GM12878 (cell line): ENCODE measurements at regions not wholly inside any gene's neighbourhood (a gene's known extent, or its start where the extent isn't known, plus 50 kb on each side); places are given as distances from the start of the nearest gene placed in this dataset.

Experiments
- ATAC-seq: fragments of 200-7000 bp; cut with Tn5 transposase; 3 replicates; pipeline ENCODE4 v1.9.1; 2020; ENCODE audit warnings: mild to moderate bottlenecking, moderate library complexity
- BruUV-seq: library from RNA; stranded (reverse); fragments of 400-500 nt; replicated peaks from 2 replicates; lab custom pipeline; 2021; lab: Mats Ljungman, UMichigan
- CTCF ChIA-PET: fragments of 300-600 bp; sonication (Branson Sonifier 250); formaldehyde crosslinking; extraction: SDS; loops from one replicate; lab custom pipeline; 2021; ENCODE audit warnings: inconsistent platforms; lab: Yijun Ruan, JAX
- POLR2A ChIA-PET: fragments of 350-600 bp; formaldehyde crosslinking; extraction: SDS; loops from one replicate; lab custom pipeline; 2021; ENCODE audit warnings: inconsistent platforms; lab: Charles Lee
- RAD21 ChIA-PET: fragments of 300-600 bp; sonication (Branson Sonifier 250); formaldehyde crosslinking; loops from one replicate; lab custom pipeline; 2023; ENCODE audit warnings: antibody characterized with exemption; ENCODE audit not compliant: unreplicated experiment; lab: Charles Lee
- SMC1A ChIA-PET: fragments of 300-600 bp; sonication (Branson Sonifier 250); formaldehyde crosslinking; loops from one replicate; lab custom pipeline; 2023; ENCODE audit not compliant: unreplicated experiment, uncharacterized antibody; lab: Charles Lee
- DNase-seq: peaks from one replicate; pipeline ENCODE4 v3.0.0-alpha.2; 2011; ENCODE audit warnings: low read depth, low spot score
- FAIRE-seq: peaks from 3 replicates; lab custom pipeline; 2011; peaks lifted over from hg19 to GRCh38; lab: Jason Lieb, UNC
- H2AFZ ChIP-seq: 2 replicates; pipeline ENCODE4 v1.6.0; 2011; ENCODE audit warnings: low read depth, low read length, control low read depth; ENCODE audit not compliant: control insufficient read depth
- H3K27ac ChIP-seq: 2 replicates; pipeline ENCODE4 v1.5.1; 2011; ENCODE audit warnings: control low read depth; ENCODE audit not compliant: control insufficient read depth, insufficient read depth
- H3K27me3 ChIP-seq, 2 experiments: replicated peaks in 1 of 2; 2 replicates each; pipeline versions ENCODE4 v1.6.0 to v1.6.1; 2011; ENCODE audit warnings: low read length in 1 of 2; ENCODE audit not compliant: control insufficient read depth in 2 of 2, insufficient read depth in 2 of 2
- H3K36me3 ChIP-seq, 2 experiments: 2 replicates each; pipeline ENCODE4 v1.5.1; 2011; ENCODE audit warnings: low read length in 1 of 2; ENCODE audit not compliant: control insufficient read depth in 2 of 2, insufficient read depth in 2 of 2
- H3K4me1 ChIP-seq: 2 replicates; pipeline ENCODE4 v1.6.1; 2011; ENCODE audit warnings: mild to moderate bottlenecking, low read length, moderate library complexity, mixed read lengths; ENCODE audit not compliant: control insufficient read depth, insufficient read depth
- H3K4me2 ChIP-seq: 2 replicates; pipeline ENCODE4 v1.6.0; 2011; ENCODE audit warnings: control low read depth; ENCODE audit not compliant: control insufficient read depth, insufficient read depth
- H3K4me3 ChIP-seq: fragments of 200-600 bp; sonication (generic); 2 replicates; pipeline ENCODE4 v1.5.1; 2016
- H3K79me2 ChIP-seq: 2 replicates; pipeline ENCODE4 v1.6.0; 2011; ENCODE audit warnings: low read length; ENCODE audit not compliant: control insufficient read depth, insufficient read depth
- H3K9ac ChIP-seq: 2 replicates; pipeline ENCODE4 v1.8.0; 2011; ENCODE audit warnings: low read length, control low read depth, mixed read lengths; ENCODE audit not compliant: control insufficient read depth, insufficient read depth
- H3K9me3 ChIP-seq: replicated peaks from 3 replicates; pipeline ENCODE4 v1.5.1; 2011; ENCODE audit warnings: mild to moderate bottlenecking, low read length; ENCODE audit not compliant: control insufficient read depth, insufficient read depth
- H4K20me1 ChIP-seq: 2 replicates; pipeline ENCODE4 v1.6.0; 2011; ENCODE audit not compliant: control insufficient read depth, insufficient read depth
- EGR1 ChIP-seq, 2 experiments: IDR thresholded peaks; 1 replicate in 1 of 2; 2 replicates in 1 of 2; pipeline ENCODE4 v1.6.1; 2011 to 2012; ENCODE audit warnings: low read depth in 2 of 2, low read length in 2 of 2, borderline replicate concordance in 1 of 2, mild to moderate bottlenecking in 1 of 2, moderate library complexity in 1 of 2
- RAD21 ChIP-seq: IDR thresholded peaks from 2 replicates; pipeline ENCODE4 v1.6.1; 2011; ENCODE audit warnings: mild to moderate bottlenecking, low read depth, low read length, moderate library complexity; ENCODE audit not compliant: insufficient read depth
- STAT1 ChIP-seq: fragments of 450-650 bp; conservative IDR thresholded peaks from 2 replicates; pipeline ENCODE4 v1.6.1; 2014; ENCODE audit warnings: antibody characterized with exemption, mild to moderate bottlenecking
- WGBS: methylation state at CpG from one replicate; pipeline ENCODE4 v1.1.6; 2016; ENCODE audit warnings: low lambda C conversion rate; ENCODE audit not compliant: insufficient replicate concordance, insufficient coverage; ENCODE audit errors: missing lambda C conversion rate; 5-methylcytosine and 5-hydroxymethylcytosine counted together
- in situ Hi-C: fragments of 300-500 bp; cut with MboI; formaldehyde crosslinking; loops from 9 replicates; pipeline ENCODE4 v1.14.3; 2018; ENCODE audit warnings: mixed read lengths
- intact Hi-C: fragments of 100-400 bp; cut with micrococcal nuclease; formaldehyde crosslinking; loops from one replicate; pipeline ENCODE4 v1.14.2; 2022; ENCODE audit not compliant: unreplicated experiment
- TF ChIP-seq, protein P1 (sequence below): fragments of 450-650 bp; formaldehyde crosslinking; IDR thresholded peaks from 2 replicates; pipeline ENCODE4 v1.4.0; 2022; ENCODE audit warnings: mild to moderate bottlenecking, moderate library complexity
- TF ChIP-seq, protein P2 (sequence below): fragments of 150-350 bp; IDR thresholded peaks from 2 replicates; pipeline ENCODE4 v1.6.1; 2014; ENCODE audit warnings: mild to moderate bottlenecking, low read depth, low read length

DNA sequence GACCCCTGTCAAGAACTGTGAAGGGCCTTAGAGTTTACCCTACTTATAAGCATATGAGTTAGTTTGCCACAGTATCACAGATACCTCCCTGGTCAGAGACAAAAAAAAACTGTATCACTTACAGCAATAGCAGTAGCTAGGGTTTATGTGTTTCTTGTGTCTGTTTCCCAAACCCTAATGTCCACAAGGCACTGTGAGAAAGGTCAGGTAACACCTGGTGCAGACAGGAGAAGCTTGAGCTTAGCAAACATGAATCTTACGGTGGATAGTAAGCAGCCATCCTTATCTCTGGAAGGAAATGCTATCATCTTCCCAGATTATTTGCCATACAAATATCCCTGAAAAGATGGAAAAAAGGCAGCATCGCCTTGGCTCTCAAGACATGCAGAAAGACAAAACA, 208.5 kb upstream of the KCNN2 start:
- H3K4me3 ChIP-seq: no peak overlapping the region
- H3K27me3 ChIP-seq: no peaks in the 10 kb centered on the region
- no peak for ATAC-seq
- SMC1A ChIA-PET: no interaction called here
- no peak overlapping the region for H3K9ac ChIP-seq
- CTCF ChIA-PET: no interaction called here
- no peak overlapping the region for H3K4me2 ChIP-seq
- FAIRE-seq: no peak
- H3K4me1 ChIP-seq: no peaks in the 10 kb centered on the region
- TF ChIP-seq, protein P1, sequence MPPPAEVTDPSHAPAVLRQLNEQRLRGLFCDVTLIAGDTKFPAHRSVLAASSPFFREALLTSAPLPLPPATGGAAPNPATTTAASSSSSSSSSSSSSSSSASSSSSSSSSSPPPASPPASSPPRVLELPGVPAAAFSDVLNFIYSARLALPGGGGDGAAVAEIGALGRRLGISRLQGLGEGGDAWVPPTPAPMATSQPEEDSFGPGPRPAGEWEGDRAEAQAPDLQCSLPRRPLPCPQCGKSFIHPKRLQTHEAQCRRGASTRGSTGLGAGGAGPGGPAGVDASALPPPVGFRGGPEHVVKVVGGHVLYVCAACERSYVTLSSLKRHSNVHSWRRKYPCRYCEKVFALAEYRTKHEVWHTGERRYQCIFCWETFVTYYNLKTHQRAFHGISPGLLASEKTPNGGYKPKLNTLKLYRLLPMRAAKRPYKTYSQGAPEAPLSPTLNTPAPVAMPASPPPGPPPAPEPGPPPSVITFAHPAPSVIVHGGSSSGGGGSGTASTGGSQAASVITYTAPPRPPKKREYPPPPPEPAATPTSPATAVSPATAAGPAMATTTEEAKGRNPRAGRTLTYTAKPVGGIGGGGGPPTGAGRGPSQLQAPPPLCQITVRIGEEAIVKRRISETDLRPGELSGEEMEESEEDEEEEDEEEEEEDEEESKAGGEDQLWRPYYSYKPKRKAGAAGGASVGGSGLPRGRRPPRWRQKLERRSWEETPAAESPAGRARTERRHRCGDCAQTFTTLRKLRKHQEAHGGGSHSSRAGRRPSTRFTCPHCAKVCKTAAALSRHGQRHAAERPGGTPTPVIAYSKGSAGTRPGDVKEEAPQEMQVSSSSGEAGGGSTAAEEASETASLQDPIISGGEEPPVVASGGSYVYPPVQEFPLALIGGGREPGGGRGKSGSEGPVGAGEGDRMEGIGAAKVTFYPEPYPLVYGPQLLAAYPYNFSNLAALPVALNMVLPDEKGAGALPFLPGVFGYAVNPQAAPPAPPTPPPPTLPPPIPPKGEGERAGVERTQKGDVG (CRISPR knock-in tag): no peak
- no peak for TF ChIP-seq STAT1
- no peak for TF ChIP-seq RAD21
- TF ChIP-seq, all 136 proteins: peak for 0
- RAD21 ChIA-PET: no interaction called here
- in situ Hi-C loops (no loop called here), intact Hi-C loops (no loop called here)
- DNase-seq: no peak
- Histone ChIP-seq H3K79me2 (no peaks in the 10 kb centered on the region), H4K20me1 (no peaks in the 10 kb centered on the region), H2AFZ (no peak overlapping the region), H3K9me3 (no peaks in the 10 kb centered on the region), H3K36me3 (no peaks in the 10 kb centered on the region), H3K27ac (no peak overlapping the region)
- WGBS: 50% methylated on average over 2 of the region's 2 CpGs
- BruUV-seq: no TSS peak
- POLR2A ChIA-PET: no interaction called here

DNA sequence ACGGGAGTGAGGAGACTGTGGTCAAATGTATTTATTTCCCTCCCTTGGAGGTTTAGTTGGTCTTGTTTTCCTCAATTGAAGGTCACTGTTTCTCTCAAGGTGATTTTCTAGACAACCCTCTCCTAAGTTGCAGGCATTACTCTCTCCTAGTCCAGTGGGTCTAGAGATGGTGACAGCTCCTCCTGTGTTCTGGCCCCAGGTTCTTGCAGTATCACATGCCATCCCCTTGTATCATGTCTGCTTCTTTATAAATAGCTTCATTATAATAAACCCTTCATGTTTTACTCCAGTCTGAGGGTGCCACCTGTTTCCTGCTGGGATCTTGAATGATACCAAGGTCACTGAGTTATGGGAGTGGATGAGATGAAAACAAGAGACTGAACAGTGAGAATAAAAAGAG, 208.0 kb upstream of the KCNN2 start:
- Histone ChIP-seq H3K4me3 (no peak overlapping the region), H3K4me2 (no peak overlapping the region), H3K79me2 (no peaks in the 10 kb centered on the region), H2AFZ (no peak overlapping the region), H3K4me1 (no peaks in the 10 kb centered on the region), H3K27me3 (no peaks in the 10 kb centered on the region), H3K9me3 (no peaks in the 10 kb centered on the region), H3K36me3 (no peaks in the 10 kb centered on the region), H3K9ac (no peak overlapping the region), H4K20me1 (no peaks in the 10 kb centered on the region), H3K27ac (no peak overlapping the region)
- intact Hi-C loops: no loop called here
- SMC1A ChIA-PET: no interaction called here
- FAIRE-seq (no peak), DNase-seq (no peak)
- CTCF ChIA-PET: no interaction called here
- in situ Hi-C loops: no loop called here
- 0% methylated on average over 1 of the region's 1 CpG for WGBS
- POLR2A ChIA-PET: no interaction called here
- RAD21 ChIA-PET: no interaction called here
- no TSS peak for BruUV-seq
- TF ChIP-seq EGR1 (IDR thresholded peaks at IDR 0.05; ENCODE audit: borderline replicate concordance in 1 of 2, low read depth in 2 of 2, low read length in 2 of 2): no peak
- TF ChIP-seq, protein P2, sequence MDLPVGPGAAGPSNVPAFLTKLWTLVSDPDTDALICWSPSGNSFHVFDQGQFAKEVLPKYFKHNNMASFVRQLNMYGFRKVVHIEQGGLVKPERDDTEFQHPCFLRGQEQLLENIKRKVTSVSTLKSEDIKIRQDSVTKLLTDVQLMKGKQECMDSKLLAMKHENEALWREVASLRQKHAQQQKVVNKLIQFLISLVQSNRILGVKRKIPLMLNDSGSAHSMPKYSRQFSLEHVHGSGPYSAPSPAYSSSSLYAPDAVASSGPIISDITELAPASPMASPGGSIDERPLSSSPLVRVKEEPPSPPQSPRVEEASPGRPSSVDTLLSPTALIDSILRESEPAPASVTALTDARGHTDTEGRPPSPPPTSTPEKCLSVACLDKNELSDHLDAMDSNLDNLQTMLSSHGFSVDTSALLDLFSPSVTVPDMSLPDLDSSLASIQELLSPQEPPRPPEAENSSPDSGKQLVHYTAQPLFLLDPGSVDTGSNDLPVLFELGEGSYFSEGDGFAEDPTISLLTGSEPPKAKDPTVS: no peak
- TF ChIP-seq, all 136 proteins: peak for 0
- no peak for ATAC-seq
